Panc1 (cell line): ENCODE measurements at regions not wholly inside any gene's neighbourhood (a gene's known extent, or its start where the extent isn't known, plus 50 kb on each side); places are given as distances from the start of the nearest gene placed in this dataset.

Experiments used
- CTCF ChIP-seq: fragments of 450-650 bp; IDR thresholded peaks from 2 replicates; pipeline ENCODE4 v1.5.1; 2017; ENCODE audit warnings: mild to moderate bottlenecking
- POLR2AphosphoS5 ChIP-seq: IDR thresholded peaks from 2 replicates; pipeline ENCODE4 v1.6.1; 2012; ENCODE audit warnings: mild to moderate bottlenecking, low read depth, low read length, moderate library complexity
- REST ChIP-seq, 2 experiments: IDR thresholded peaks; 2 replicates each; pipeline ENCODE4 v1.6.1; 2011 to 2012; ENCODE audit warnings: low read depth in 2 of 2, control low read depth in 1 of 2, low read length in 1 of 2, mild to moderate bottlenecking in 1 of 2, moderate library complexity in 1 of 2; ENCODE audit not compliant: insufficient read depth in 1 of 2
- SIN3A ChIP-seq: IDR thresholded peaks from 2 replicates; pipeline ENCODE4 v1.6.1; 2012; ENCODE audit warnings: low read depth, mild to moderate bottlenecking, low read length, moderate library complexity, borderline replicate concordance; ENCODE audit not compliant: insufficient read depth
- TCF7L2 ChIP-seq: IDR thresholded peaks from 2 replicates; pipeline ENCODE4 v1.6.1; 2011; ENCODE audit warnings: mild to moderate bottlenecking, low read depth, low read length, inconsistent platforms

GRCh38 chr4:3372264-3372932 lies 69.4 kb upstream of the HGFAC start:
- TF ChIP-seq CTCF, result no peak
- TF ChIP-seq REST (IDR thresholded peaks at IDR 0.05; ENCODE audit: insufficient read depth in 1 of 2, low read depth in 2 of 2, low read length in 1 of 2), result no peak
- no peak for TF ChIP-seq POLR2AphosphoS5
- no peak for TF ChIP-seq SIN3A
- TF ChIP-seq TCF7L2, result no peak
